ENCODE measurements at regions not wholly inside any gene's neighbourhood (a gene's known extent, or its start where the extent isn't known, plus 50 kb on each side); places are given as distances from the start of the nearest gene placed in this dataset.
A peak's percentile ranks its signal among the peaks of the same experiment; 100 is the strongest.

GRCh38 chr3:48086705-48087104 lies 70.5 kb upstream of the MAP4 start:
- no peaks in the 10 kb centered on the region for H3K27me3 ChIP-seq (replicated peaks; ENCODE audit: insufficient read depth)
- DNase-seq (ENCODE audit: low spot score) (no peak), ATAC-seq (ENCODE audit: insufficient number of reproducible peaks, low FRiP score, low read depth) (no peak)
- no peaks in the 10 kb centered on the region for H3K36me3 ChIP-seq
- H3K4me3 ChIP-seq: peak overlapping the region; percentile 88
- no peak for TF ChIP-seq CTCF (IDR thresholded peaks at IDR 0.05)
- H3K4me1 ChIP-seq (ENCODE audit: control insufficient read depth in 1 of 2, low read depth in 2 of 2): peaks cover 28 to 63% of the 10 kb centered on the region in 2 donors
- H3K9me3 ChIP-seq: no peaks in the 10 kb centered on the region
- H3K27ac ChIP-seq: peak overlapping the region; percentile 98 to 100

- H3K4me1 ChIP-seq (ENCODE audit: control insufficient read depth in 1 of 2, low read depth in 2 of 2): peaks cover 37 to 71% of the 10 kb centered on the region in 2 donors
- H3K9me3 ChIP-seq: no peaks in the 10 kb centered on the region
- H3K36me3 ChIP-seq: no peaks in the 10 kb centered on the region
- peak overlapping the region; percentile 98 to 100 for H3K27ac ChIP-seq
- H3K27me3 ChIP-seq (replicated peaks; ENCODE audit: insufficient read depth): no peaks in the 10 kb centered on the region
- no peak for DNase-seq (ENCODE audit: low spot score)
- no peak for ATAC-seq (ENCODE audit: insufficient number of reproducible peaks, low FRiP score, low read depth)
- TF ChIP-seq CTCF (IDR thresholded peaks at IDR 0.05): no peak
- no peak overlapping the region for H3K4me3 ChIP-seq
These were observed 68.7 kb upstream of the MAP4 start for GRCh38 chr3:48084929-48085328.

GRCh38 chr3:48084170-48084569 lies 68.0 kb upstream of the MAP4 start:
- H3K9me3 ChIP-seq: no peaks in the 10 kb centered on the region
- peak overlapping the region; percentile 19 to 98 for H3K27ac ChIP-seq
- no peak overlapping the region for H3K4me3 ChIP-seq
- TF ChIP-seq CTCF (IDR thresholded peaks at IDR 0.05): no peak
- ATAC-seq (ENCODE audit: insufficient number of reproducible peaks, low FRiP score, low read depth) (no peak), DNase-seq (ENCODE audit: low spot score) (no peak)
- H3K4me1 ChIP-seq (ENCODE audit: control insufficient read depth in 1 of 2, low read depth in 2 of 2): peaks cover 37 to 74% of the 10 kb centered on the region in 2 donors
- no peaks in the 10 kb centered on the region for H3K36me3 ChIP-seq
- H3K27me3 ChIP-seq (replicated peaks; ENCODE audit: insufficient read depth): no peaks in the 10 kb centered on the region

GRCh38 chr3:48082580-48083184 lies 66.5 kb upstream of the MAP4 start:
- DNase-seq (ENCODE audit: low spot score) (no peak), ATAC-seq (ENCODE audit: insufficient number of reproducible peaks, low FRiP score, low read depth) (no peak)
- Histone ChIP-seq H3K36me3 (no peaks in the 10 kb centered on the region), H3K27me3 (replicated peaks; ENCODE audit: insufficient read depth) (no peaks in the 10 kb centered on the region), H3K4me1 (ENCODE audit: control insufficient read depth in 1 of 2, low read depth in 2 of 2) (peaks cover 40 to 87% of the 10 kb centered on the region in 2 donors), H3K4me3 (no peak overlapping the region), H3K27ac (peak overlapping the region; percentile 51 to 58), H3K9me3 (no peaks in the 10 kb centered on the region)
- no peak for TF ChIP-seq CTCF (IDR thresholded peaks at IDR 0.05)

- Histone ChIP-seq H3K4me3 (no peak overlapping the region), H3K4me1 (ENCODE audit: control insufficient read depth in 1 of 2, low read depth in 2 of 2) (peaks cover 34 to 68% of the 10 kb centered on the region in 2 donors), H3K36me3 (no peaks in the 10 kb centered on the region), H3K27me3 (replicated peaks; ENCODE audit: insufficient read depth) (no peaks in the 10 kb centered on the region), H3K9me3 (no peaks in the 10 kb centered on the region), H3K27ac (no peak overlapping the region)
- no peak for ATAC-seq (ENCODE audit: insufficient number of reproducible peaks, low FRiP score, low read depth)
- no peak for TF ChIP-seq CTCF (IDR thresholded peaks at IDR 0.05)
- DNase-seq (ENCODE audit: low spot score): no peak
These were observed 61.6 kb upstream of the MAP4 start for GRCh38 chr3:48077815-48078214.
